HepG2 (cell line): ENCODE measurements at regions not wholly inside any gene's neighbourhood (a gene's known extent, or its start where the extent isn't known, plus 50 kb on each side); places are given as distances from the start of the nearest gene placed in this dataset.

Source experiments
- ADNP ChIP-seq: sonication (generic); formaldehyde crosslinking; IDR thresholded peaks from 2 replicates; pipeline ENCODE4 v1.4.0; 2020; ENCODE audit warnings: missing genetic modification reagents
- ARID2 ChIP-seq: sonication (generic); formaldehyde crosslinking; IDR thresholded peaks from 2 replicates; pipeline ENCODE4 v1.8.1; 2022; ENCODE audit warnings: mild to moderate bottlenecking, missing genetic modification reagents, borderline replicate concordance
- ARID5B ChIP-seq: IDR thresholded peaks from 2 replicates; pipeline ENCODE4 v1.4.0; 2020; ENCODE audit warnings: mild to moderate bottlenecking, missing genetic modification reagents
- ARNT2 ChIP-seq: sonication (generic); formaldehyde crosslinking; IDR thresholded peaks from 2 replicates; pipeline ENCODE4 v1.8.0; 2022; ENCODE audit warnings: mild to moderate bottlenecking, low read depth, missing genetic modification reagents, moderate library complexity
- BORCS8-MEF2B ChIP-seq: sonication (generic); formaldehyde crosslinking; IDR thresholded peaks from 2 replicates; pipeline ENCODE4 v1.8.0; 2022; ENCODE audit warnings: mild to moderate bottlenecking, missing genetic modification reagents
- GLMP ChIP-seq: sonication (generic); formaldehyde crosslinking; IDR thresholded peaks from 2 replicates; pipeline ENCODE4 v1.9.0; 2021; ENCODE audit warnings: missing genetic modification reagents, mild to moderate bottlenecking, borderline replicate concordance
- HDAC1 ChIP-seq: sonication (generic); formaldehyde crosslinking; IDR thresholded peaks from 2 replicates; pipeline ENCODE4 v1.5.1; 2020; ENCODE audit warnings: mild to moderate bottlenecking, missing genetic modification reagents
- JDP2 ChIP-seq: sonication (generic); formaldehyde crosslinking; IDR thresholded peaks from 2 replicates; pipeline ENCODE4 v1.8.1; 2022; ENCODE audit warnings: missing genetic modification reagents, borderline replicate concordance
- KAT2B ChIP-seq: fragments of 150-350 bp; IDR thresholded peaks from 2 replicates; pipeline ENCODE4 v1.6.1; 2014; ENCODE audit warnings: low read depth, low read length, borderline replicate concordance
- RAD21 ChIP-seq: fragments of 450-650 bp; formaldehyde crosslinking; IDR thresholded peaks from 2 replicates; pipeline ENCODE4 v1.5.0; 2020; ENCODE audit warnings: mild to moderate bottlenecking
- STAG1 ChIP-seq: sonication (generic); formaldehyde crosslinking; IDR thresholded peaks from 2 replicates; pipeline ENCODE4 v1.4.0; 2020; ENCODE audit warnings: missing genetic modification reagents
- TARDBP ChIP-seq: sonication (generic); formaldehyde crosslinking; IDR thresholded peaks from 2 replicates; pipeline ENCODE4 v1.8.0; 2022; ENCODE audit warnings: mild to moderate bottlenecking, missing genetic modification reagents
- TCF7 ChIP-seq: sonication (generic); IDR thresholded peaks from 2 replicates; pipeline ENCODE4 v1.6.1; 2016; ENCODE audit warnings: antibody characterized with exemption, low read depth
- ZBTB25 ChIP-seq: IDR thresholded peaks from 2 replicates; pipeline ENCODE4 v1.6.1; 2018; ENCODE audit warnings: missing genetic modification reagents
- ZEB1 ChIP-seq: IDR thresholded peaks from 2 replicates; pipeline ENCODE4 v1.6.1; 2012; ENCODE audit warnings: mild to moderate bottlenecking, low read depth, inconsistent platforms; ENCODE audit not compliant: insufficient replicate concordance
- ZNF235 ChIP-seq: sonication (generic); formaldehyde crosslinking; IDR thresholded peaks from 2 replicates; pipeline ENCODE4 v1.8.1; 2023; ENCODE audit warnings: mild to moderate bottlenecking, missing genetic modification reagents, borderline replicate concordance
- ZNF292 ChIP-seq: sonication (generic); formaldehyde crosslinking; IDR thresholded peaks from 2 replicates; pipeline ENCODE4 v1.8.1; 2022; ENCODE audit warnings: mild to moderate bottlenecking, low read depth, missing genetic modification reagents, borderline replicate concordance
- ZNF605 ChIP-seq: sonication (generic); formaldehyde crosslinking; IDR thresholded peaks from 2 replicates; pipeline ENCODE4 v1.8.0; 2022; ENCODE audit warnings: mild to moderate bottlenecking, missing genetic modification reagents
- TF ChIP-seq, protein P1 (sequence below): sonication (generic); formaldehyde crosslinking; IDR thresholded peaks from 2 replicates; pipeline ENCODE4 v1.4.0; 2020; ENCODE audit warnings: missing genetic modification reagents
- TF ChIP-seq, protein P2 (sequence below): sonication (generic); formaldehyde crosslinking; IDR thresholded peaks from 2 replicates; pipeline ENCODE4 v1.4.0; 2020; ENCODE audit warnings: mild to moderate bottlenecking, missing genetic modification reagents
- TF ChIP-seq, protein P3 (sequence below): sonication (generic); formaldehyde crosslinking; IDR thresholded peaks from 2 replicates; pipeline ENCODE4 v1.4.0; 2020; ENCODE audit warnings: mild to moderate bottlenecking, missing genetic modification reagents, borderline replicate concordance

- TF ChIP-seq, protein P1, sequence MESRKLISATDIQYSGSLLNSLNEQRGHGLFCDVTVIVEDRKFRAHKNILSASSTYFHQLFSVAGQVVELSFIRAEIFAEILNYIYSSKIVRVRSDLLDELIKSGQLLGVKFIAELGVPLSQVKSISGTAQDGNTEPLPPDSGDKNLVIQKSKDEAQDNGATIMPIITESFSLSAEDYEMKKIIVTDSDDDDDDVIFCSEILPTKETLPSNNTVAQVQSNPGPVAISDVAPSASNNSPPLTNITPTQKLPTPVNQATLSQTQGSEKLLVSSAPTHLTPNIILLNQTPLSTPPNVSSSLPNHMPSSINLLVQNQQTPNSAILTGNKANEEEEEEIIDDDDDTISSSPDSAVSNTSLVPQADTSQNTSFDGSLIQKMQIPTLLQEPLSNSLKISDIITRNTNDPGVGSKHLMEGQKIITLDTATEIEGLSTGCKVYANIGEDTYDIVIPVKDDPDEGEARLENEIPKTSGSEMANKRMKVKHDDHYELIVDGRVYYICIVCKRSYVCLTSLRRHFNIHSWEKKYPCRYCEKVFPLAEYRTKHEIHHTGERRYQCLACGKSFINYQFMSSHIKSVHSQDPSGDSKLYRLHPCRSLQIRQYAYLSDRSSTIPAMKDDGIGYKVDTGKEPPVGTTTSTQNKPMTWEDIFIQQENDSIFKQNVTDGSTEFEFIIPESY (CRISPR knock-in tag): no peak
- TF ChIP-seq ZNF235: no peak
- TF ChIP-seq ARID5B (CRISPR knock-in tag): peak; percentile 97
- TF ChIP-seq RAD21: no peak
- TF ChIP-seq, protein P2, sequence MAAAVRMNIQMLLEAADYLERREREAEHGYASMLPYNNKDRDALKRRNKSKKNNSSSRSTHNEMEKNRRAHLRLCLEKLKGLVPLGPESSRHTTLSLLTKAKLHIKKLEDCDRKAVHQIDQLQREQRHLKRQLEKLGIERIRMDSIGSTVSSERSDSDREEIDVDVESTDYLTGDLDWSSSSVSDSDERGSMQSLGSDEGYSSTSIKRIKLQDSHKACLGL (CRISPR knock-in tag): no peak
- TF ChIP-seq ZEB1: no peak
- TF ChIP-seq HDAC1 (CRISPR knock-in tag): peak; percentile 77
- TF ChIP-seq KAT2B: no peak
- no peak for TF ChIP-seq ZNF605 (CRISPR knock-in tag)
- TF ChIP-seq GLMP (CRISPR knock-in tag): no peak
- peak; percentile 78 for TF ChIP-seq TCF7
- no peak for TF ChIP-seq ARID2 (CRISPR knock-in tag)
- no peak for TF ChIP-seq TARDBP (CRISPR knock-in tag)
- no peak for TF ChIP-seq BORCS8-MEF2B (CRISPR knock-in tag)
- no peak for TF ChIP-seq STAG1 (CRISPR knock-in tag)
- TF ChIP-seq ZNF292: no peak
- TF ChIP-seq, protein P3, sequence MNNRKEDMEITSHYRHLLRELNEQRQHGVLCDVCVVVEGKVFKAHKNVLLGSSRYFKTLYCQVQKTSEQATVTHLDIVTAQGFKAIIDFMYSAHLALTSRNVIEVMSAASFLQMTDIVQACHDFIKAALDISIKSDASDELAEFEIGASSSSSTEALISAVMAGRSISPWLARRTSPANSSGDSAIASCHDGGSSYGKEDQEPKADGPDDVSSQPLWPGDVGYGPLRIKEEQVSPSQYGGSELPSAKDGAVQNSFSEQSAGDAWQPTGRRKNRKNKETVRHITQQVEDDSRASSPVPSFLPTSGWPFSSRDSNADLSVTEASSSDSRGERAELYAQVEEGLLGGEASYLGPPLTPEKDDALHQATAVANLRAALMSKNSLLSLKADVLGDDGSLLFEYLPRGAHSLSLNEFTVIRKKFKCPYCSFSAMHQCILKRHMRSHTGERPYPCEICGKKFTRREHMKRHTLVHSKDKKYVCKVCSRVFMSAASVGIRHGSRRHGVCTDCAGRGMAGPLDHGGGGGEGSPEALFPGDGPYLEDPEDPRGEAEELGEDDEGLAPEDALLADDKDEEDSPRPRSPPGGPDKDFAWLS (CRISPR knock-in tag): no peak
- TF ChIP-seq ADNP (CRISPR knock-in tag): no peak
- TF ChIP-seq JDP2 (CRISPR knock-in tag): no peak
- TF ChIP-seq ZBTB25 (CRISPR knock-in tag): peak; percentile 46; the same call in 1 of the 2 replicates
- no peak for TF ChIP-seq ARNT2
Measured at GRCh38 chr21:14878971-14879370, 185.8 kb downstream of the NRIP1 start (continued).
